ENCODE measurements at regions not wholly inside any gene's neighbourhood (a gene's known extent, or its start where the extent isn't known, plus 50 kb on each side); places are given as distances from the start of the nearest gene placed in this dataset.
A peak's percentile ranks its signal among the peaks of the same experiment; 100 is the strongest.

DNA sequence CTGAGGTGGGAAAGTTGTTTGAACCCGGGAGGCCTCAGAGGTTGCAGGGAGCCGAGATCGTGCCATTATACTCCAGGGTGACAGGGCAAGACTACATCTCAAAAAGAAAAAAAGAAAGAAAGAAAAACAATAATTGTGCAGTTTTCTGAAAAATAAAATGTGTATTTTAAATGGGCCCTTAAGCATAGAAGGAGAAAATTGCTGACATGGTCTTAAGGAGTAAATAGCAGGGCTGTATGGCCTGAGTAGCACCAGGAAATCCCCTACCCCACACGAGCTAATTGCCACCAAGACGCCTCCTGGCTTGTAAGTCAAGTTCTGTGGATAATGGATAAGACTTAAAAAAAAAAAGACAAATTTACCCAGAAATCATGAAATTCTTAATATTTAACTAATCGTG lies 271.4 kb upstream of the NCKAP5 start:
- H3K4me3 ChIP-seq (ENCODE audit: low read depth, low read length) = no peak overlapping the region
- no peak for DNase-seq (ENCODE audit: low read depth)
- TF ChIP-seq, protein P1, sequence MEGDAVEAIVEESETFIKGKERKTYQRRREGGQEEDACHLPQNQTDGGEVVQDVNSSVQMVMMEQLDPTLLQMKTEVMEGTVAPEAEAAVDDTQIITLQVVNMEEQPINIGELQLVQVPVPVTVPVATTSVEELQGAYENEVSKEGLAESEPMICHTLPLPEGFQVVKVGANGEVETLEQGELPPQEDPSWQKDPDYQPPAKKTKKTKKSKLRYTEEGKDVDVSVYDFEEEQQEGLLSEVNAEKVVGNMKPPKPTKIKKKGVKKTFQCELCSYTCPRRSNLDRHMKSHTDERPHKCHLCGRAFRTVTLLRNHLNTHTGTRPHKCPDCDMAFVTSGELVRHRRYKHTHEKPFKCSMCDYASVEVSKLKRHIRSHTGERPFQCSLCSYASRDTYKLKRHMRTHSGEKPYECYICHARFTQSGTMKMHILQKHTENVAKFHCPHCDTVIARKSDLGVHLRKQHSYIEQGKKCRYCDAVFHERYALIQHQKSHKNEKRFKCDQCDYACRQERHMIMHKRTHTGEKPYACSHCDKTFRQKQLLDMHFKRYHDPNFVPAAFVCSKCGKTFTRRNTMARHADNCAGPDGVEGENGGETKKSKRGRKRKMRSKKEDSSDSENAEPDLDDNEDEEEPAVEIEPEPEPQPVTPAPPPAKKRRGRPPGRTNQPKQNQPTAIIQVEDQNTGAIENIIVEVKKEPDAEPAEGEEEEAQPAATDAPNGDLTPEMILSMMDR (IDR thresholded peaks at IDR 0.05; ENCODE audit: insufficient read depth, low read depth, low read length, missing control alignments) = no peak

DNA sequence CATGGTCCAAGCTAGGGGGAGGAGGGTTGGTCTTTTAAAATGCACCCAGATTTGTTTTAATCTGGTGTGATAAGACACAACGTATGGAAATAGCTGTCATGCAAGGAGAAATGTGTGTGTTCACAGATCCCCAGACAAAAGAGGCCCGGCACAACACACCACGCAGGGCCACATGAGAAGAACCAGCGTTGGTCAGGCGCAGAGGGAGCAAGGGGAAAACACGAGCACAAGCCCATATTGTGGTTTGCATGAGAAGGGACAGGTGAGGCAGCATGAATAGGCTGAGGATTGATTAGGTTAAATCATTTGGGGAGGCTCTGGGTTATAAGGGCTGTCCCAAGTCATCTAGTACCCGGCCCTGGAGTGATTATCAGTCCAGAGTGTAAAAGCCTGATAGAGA lies 272.5 kb upstream of the NCKAP5 start:
- TF ChIP-seq, protein P1 (IDR thresholded peaks at IDR 0.05; ENCODE audit: insufficient read depth, low read depth, low read length, missing control alignments) = no peak
- no peak for DNase-seq (ENCODE audit: low read depth)
- no peak overlapping the region for H3K4me3 ChIP-seq (ENCODE audit: low read depth, low read length)

GRCh38 chr2:133841900-133842299 lies 273.6 kb upstream of the NCKAP5 start:
- H3K4me3 ChIP-seq (ENCODE audit: low read depth, low read length) = no peak overlapping the region
- TF ChIP-seq, protein P1 (IDR thresholded peaks at IDR 0.05; ENCODE audit: insufficient read depth, low read depth, low read length, missing control alignments) = no peak
- DNase-seq (ENCODE audit: low read depth) = no peak

DNA sequence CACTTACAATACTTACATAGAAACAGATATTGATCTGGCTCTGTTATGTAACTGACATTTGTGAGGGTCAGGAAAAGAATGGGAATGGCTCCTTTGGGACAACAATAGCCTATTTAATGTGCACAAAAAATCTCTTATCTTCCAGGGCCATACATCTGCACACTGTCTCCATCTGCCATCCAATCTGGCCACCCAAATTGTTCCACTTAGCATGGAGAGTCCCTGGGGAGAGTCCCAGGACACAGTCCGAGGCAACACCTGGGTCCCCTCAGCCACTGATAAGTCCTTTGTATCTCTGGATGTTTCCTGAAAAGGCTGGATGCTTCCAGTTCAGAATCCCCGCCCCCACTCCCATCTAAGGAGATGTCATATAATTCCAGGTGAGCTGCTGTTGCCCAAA lies 274.2 kb upstream of the NCKAP5 start:
- no peak for DNase-seq (ENCODE audit: low read depth)
- no peak overlapping the region for H3K4me3 ChIP-seq (ENCODE audit: low read depth, low read length)

DNA sequence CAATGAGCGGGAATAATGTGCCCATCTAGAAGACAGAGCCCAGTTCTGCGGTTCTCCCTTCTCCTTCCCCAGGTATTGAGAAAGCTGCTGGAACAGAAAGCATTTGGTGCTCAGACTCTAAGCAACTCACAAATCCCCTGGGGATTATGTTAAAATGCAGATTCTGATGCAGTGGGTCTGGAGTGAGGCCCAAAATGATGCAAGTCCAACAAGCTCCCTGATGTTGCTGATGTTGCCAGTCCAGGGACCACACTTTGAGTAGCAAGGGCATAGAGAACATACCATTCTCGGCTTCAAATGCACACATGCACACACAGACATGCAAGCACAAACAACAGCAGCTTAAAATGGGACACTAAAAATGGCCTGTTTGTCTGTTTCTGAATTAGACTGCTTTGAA lies 274.8 kb upstream of the NCKAP5 start:
- no peak for DNase-seq (ENCODE audit: low read depth)
- H3K4me3 ChIP-seq (ENCODE audit: low read depth, low read length) = no peak overlapping the region
- TF ChIP-seq, protein P1 (IDR thresholded peaks at IDR 0.05; ENCODE audit: insufficient read depth, low read depth, low read length, missing control alignments) = no peak

More for the DNA sequence above, 274.2 kb upstream of the NCKAP5 start:
- TF ChIP-seq, protein P1 (IDR thresholded peaks at IDR 0.05; ENCODE audit: insufficient read depth, low read depth, low read length, missing control alignments) = no peak

- no peak for DNase-seq (ENCODE audit: low read depth)
- H3K4me3 ChIP-seq (ENCODE audit: low read depth, low read length) = no peak overlapping the region
- TF ChIP-seq, protein P1 (IDR thresholded peaks at IDR 0.05; ENCODE audit: insufficient read depth, low read depth, low read length, missing control alignments) = no peak
Measured at GRCh38 chr2:133843551-133843950, 275.3 kb upstream of the NCKAP5 start.

DNA sequence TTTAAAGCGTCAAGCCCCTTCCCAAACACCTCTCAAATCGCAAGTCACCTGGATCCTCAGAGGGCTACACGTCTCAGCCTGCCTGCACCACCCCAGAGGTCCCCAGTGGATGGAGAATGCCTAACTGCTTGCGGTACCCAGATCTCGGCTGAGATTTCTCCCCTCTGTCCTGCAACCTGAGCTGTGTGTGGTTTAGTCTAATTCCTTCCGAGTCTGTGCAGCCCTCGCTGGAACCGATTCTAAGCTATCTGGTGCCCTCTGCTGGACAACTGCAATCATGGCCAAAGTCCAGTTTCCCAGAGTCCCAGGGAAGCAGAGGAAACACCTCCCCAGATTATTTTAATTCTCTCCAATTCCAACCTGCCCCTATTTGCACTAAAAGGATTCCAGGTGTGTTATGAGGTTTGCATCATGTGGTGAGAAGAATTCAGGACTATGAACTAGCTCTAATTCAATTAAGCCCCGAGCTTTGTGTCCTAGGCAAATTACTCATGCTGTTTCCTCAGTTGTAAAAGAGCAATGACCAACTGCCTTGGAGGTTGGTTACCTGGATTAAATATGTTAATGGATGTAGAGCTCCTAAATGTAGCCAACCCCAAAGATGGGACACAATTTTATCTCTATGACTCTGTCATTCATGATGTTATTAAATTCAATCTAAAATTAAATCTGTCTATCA lies 276.1 kb upstream of the NCKAP5 start:
- TF ChIP-seq, protein P1 (IDR thresholded peaks at IDR 0.05; ENCODE audit: insufficient read depth, low read depth, low read length, missing control alignments) = peak; percentile 83
- peak; percentile 56 for DNase-seq (ENCODE audit: low read depth)
- H3K4me3 ChIP-seq (ENCODE audit: low read depth, low read length) = no peak overlapping the region

Data from GM12865 (cell line).